Stimulated activated naive CD4-positive, alpha-beta T cell treated with Interleukin-2 at 50 U/mL for 16 hours (primary cell): ENCODE measurements at regions not wholly inside any gene's neighbourhood (a gene's known extent, or its start where the extent isn't known, plus 50 kb on each side); places are given as distances from the start of the nearest gene placed in this dataset.

Source experiments
- DNase-seq: peaks from one replicate; lab custom pipeline; 2025; lab: John Stamatoyannopoulos, UW

GRCh38 chr7:35386816-35387706 is 133.2 kb upstream of the TBX20 start:
- DNase-seq: no peak

- no peak for DNase-seq
These were observed 132.3 kb upstream of the TBX20 start for GRCh38 chr7:35386082-35386815.

- no peak for DNase-seq
These were observed 131.1 kb upstream of the TBX20 start for GRCh38 chr7:35384761-35385700.

DNA sequence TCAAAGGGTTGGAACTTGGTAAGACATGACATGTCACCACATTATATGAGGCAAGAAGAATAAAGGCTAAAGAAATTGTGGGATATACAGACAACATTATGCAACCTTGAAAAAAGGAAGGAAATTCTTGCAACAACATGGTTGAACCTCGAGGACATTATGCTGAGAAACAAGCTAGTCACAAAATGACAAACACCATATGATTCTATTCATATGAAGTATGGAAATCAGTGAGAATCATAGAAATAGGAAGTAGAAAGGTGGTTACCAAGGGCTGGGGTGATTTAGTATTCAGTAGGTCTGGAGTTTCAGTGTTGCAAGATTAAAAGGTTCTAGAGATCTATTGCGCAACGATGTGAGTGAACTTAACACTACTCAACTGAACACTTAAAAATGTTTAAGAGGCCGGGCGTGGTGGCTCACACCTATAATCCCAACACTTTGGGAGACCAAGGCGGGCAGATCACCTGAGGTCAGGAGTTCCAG is 126.9 kb upstream of the TBX20 start:
- DNase-seq: no peak

- no peak for DNase-seq
These were observed 125.6 kb upstream of the TBX20 start for GRCh38 chr7:35379481-35379880.

GRCh38 chr7:35375516-35375915 is 121.6 kb upstream of the TBX20 start:
- DNase-seq: no peak

GRCh38 chr7:35374858-35375257 is 121.0 kb upstream of the TBX20 start:
- DNase-seq: no peak

DNA sequence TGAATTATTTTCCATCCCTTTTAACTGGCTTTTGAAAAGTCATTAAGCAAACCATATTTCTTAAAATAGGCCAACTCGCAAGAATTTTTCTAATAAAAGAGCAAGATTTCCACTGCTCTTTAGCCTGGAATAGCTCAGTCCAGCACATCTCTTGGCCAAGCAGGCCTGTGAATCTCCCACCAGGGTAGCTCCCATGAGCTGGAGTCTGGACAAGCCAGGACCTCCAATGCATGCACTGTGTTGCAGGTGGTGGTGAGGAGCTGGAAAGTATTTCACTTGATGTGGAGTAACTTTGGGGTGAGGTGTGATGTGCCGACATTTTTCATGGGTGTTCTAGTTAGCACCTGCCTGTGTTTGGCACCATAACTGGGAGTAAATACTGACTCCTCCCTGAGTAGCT is 117.3 kb upstream of the TBX20 start:
- no peak for DNase-seq

DNA sequence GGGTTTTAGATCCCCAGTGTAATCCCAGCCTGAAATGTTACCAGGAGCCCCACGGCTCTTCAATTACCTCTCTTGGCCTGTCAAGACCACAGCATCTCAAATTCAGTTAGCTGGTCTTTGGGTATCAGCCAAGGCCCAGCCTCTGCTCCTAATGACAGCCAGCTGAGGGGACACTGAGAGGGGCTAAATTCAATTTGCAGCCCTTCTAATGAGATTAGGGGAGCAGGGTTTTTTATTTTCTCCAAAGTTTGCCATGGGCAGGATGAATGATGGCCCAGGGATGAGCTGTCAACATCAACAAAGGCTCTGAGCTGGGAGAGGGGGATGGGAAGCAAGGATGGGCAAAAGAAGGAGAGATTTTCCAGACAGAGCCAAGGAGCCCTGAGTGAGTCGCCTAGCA is 116.8 kb upstream of the TBX20 start:
- DNase-seq: no peak

DNA sequence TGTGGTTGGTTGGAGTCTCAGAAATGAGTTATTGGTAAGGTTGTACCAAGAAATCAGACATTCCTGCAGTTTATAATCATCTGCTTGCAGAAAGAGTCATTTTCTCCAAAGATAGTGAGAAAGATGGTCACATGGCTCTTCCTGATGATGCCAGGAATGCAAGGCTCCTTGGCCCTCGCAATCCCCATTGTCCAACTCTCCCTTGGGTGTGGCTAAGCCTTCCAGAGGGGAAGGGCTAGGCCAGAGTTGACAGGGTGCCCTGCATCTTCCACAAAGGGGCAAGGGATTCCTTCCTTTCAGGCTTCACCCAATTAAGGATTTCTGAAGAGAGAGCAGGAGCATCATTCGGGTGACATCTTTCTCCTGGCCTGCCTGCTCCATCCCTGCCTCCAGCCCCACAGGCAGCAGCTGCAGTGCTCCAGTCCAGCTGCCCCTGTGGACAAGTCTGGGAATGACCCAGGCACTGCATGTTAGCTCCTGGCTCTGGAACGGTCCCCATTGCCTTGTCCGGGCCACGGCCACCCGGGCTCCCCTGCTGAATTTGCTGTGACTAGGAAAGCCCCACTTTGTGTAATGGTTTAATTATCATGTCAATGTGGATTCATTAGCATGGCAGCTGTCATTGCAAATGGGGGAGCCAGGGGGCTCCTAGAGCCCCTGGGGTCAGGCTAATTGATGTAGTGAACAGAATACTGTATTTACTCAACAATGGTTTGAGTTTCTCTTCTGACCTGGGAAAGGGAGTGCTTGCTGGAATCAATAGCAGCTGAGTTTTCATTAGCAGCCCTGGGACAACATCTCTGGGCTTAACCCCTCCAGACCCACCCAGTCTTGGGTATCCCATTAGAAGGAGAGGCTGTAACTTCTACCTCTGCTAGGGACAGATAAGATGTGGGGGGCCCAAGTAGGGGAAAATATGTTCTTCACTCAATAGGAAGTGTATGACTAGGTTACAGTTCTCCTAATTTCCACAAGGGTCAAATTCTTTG is 112.6 kb upstream of the TBX20 start:
- DNase-seq: no peak

- no peak for DNase-seq
These were observed 111.6 kb upstream of the TBX20 start for GRCh38 chr7:35365523-35365922.

DNA sequence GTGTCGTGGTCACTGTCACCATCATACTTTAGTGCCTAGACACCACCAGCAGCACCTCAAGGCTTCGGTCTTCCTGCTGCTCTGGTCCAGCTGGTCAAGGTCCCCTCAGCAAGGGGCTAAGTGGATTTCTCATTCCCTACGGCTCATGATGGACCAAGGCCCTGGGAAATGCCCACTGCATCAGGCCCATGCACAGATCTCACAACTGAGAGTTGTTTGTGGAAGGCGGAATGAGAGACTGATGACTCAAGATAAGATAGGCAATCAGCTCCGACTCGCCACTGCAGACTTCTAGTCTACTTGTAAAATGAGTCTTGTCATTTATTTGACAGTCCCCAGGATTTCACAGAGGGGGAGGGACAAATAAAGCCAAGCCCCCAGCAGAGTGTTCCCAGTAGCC is 108.4 kb upstream of the TBX20 start:
- DNase-seq: no peak

DNA sequence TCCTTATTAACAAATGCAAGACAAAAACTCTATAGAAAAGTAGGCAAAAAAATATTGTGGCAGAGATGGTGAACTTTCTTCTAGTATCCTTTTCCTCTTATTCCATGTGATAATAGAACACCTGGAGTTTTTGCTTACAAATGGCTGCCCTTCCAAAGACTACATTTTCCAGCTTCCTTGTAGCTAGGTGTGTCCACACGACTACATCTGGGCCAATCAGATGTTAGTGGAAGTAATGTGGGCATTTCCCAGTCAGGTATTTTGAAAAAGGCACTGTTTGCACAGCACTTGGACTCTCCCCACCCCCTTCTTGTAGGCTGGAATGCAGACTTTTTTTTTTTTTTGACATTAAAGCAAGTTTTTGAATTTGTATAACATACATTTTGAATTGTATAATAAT is 105.5 kb upstream of the TBX20 start:
- DNase-seq: no peak

DNA sequence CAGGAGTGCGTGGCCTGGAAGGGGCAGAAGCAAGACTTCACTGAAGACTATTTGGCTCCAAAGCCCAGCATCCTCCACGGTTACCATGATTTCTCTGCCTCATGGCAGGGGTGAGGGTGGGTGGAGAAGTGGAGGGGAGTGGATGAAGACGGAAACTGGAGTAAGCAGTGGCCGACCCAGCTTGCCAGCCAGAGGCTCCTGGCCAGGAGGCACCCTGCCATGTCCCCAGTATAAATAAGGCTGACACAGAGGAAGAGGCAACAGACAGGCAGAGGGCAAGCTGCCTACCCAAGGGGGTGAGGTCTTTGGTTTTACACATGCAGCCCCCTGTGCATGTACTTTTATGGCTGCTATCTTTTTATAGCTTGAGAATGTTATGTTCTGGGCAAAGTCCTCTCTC is 102.6 kb upstream of the TBX20 start:
- no peak for DNase-seq

- DNase-seq: no peak
These were observed 102.0 kb upstream of the TBX20 start for GRCh38 chr7:35355911-35356310.

DNA sequence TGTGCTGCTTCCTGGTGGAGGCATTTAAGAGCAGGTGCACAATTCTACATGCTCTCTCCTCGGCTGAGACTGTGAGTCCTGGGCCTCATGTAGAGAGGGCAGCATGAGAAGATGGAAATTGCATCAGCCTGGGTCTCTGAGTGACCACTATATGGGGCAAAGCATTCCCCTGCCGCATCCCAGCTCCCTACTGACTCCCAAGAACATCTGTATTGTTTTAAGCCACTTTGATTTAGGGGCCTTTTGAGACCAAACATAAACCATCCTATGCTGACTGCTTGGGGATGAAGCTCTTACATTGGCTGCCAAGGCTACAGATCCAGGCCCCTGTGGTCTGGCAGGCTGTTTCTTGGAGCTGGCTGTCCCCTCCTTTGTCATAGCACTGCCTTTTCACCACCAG is 101.3 kb upstream of the TBX20 start:
- DNase-seq: no peak

DNA sequence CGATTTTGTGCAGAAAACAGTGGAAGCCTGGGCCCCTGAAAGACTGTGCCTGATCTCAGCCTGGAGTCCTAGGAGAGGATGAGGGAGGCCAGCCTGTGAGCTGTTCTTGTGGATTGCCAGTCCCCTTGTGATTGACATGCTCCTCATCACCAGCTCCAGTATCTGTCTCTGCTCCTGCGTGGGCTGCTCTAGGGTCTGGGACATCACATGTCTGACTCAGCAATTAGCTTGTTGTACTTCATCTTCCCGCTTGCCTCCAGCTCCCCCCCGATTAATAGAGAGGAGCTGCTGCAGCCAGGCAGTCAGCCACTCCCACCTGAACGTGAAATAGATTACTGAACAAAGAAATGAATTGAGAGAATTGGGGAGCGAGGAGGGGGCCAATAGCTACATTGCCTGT is 99.6 kb upstream of the TBX20 start:
- no peak for DNase-seq

- no peak for DNase-seq
These were observed 97.6 kb upstream of the TBX20 start for GRCh38 chr7:35351466-35351865.

DNA sequence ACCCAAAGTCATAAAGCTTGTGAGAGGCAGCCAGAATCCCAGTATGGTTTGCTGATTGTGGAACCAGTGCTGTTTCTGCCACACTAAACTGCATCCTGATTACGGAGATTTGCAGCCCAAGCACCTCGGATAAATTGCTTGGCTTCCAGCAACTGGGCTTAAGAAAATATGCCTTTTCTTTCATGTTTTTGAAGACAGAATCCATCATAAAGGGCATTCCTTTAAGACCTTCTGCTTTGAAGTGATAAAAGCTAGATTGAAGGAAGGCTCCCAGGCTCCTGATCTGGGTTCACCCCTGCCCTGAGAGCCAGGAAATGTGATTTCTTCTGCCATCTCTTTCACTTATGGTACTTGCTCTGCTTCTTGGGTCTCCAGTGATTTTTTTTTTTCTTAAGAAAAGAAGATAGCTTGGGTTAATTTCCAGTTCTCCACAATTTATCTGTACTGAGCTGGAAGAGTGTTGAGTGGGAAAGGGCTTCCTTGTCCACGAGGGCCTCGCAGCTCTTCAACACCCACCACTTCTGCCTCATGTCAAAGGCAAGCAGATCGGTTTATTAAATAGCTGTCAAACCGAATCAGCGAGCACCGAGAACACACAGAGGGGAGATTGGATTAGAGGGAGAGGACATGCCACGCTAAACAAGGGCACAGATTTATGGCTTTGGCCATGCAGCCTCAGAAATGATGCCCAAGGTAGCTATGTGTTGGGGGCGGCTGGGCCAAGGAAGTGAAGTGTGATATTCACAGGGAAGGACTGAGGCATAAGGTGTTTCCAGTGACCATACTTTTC is 94.9 kb upstream of the TBX20 start:
- no peak for DNase-seq

DNA sequence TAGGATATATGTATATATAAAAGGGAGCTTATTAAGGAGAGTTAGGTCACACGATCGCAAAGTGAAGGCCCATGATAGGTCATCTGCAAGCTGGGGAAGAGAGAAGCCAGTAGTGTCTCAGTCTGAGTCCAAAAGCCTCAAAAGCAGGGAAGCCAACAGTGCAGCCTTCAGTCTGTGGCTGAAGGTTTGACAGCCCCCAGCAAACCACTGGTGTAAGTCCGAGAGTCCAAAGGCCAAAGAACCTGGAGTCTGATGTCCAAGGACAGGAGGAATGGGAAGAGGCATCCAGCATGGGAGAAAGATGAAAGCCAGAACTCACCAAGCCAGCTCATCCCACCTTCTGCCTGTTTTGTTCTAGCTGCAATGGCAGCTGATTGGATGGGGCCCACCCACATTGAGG is 88.9 kb upstream of the TBX20 start:
- no peak for DNase-seq
